Cardiac fibroblast (primary cell): ENCODE measurements at regions not wholly inside any gene's neighbourhood (a gene's known extent, or its start where the extent isn't known, plus 50 kb on each side); places are given as distances from the start of the nearest gene placed in this dataset.
"Not testable (repeated sequence)": the region's sequence is repeated elsewhere in the genome, so short reads cannot be mapped to it uniquely, and the experiment has no call there.

Experiments used
- DNase-seq, 2 donors: peaks; one replicate each; pipeline versions ENCODE4 v3.0.0 to v3.0.0-alpha.2; 2010; ENCODE audit warnings: low read depth in 2 of 2
- H3K4me3 ChIP-seq, 2 donors: replicated peaks in 1 of 2; 1 replicate in 1 of 2; 2 replicates in 1 of 2; pipeline ENCODE4 v1.5.1; 2011; ENCODE audit warnings: low read depth in 2 of 2, low read length in 2 of 2, mild to moderate bottlenecking in 2 of 2, moderate library complexity in 1 of 2
- CTCF ChIP-seq: IDR thresholded peaks from one replicate; pipeline ENCODE4 v1.5.1; 2011; ENCODE audit warnings: low read depth, mild to moderate bottlenecking, low read length, inconsistent platforms

DNA sequence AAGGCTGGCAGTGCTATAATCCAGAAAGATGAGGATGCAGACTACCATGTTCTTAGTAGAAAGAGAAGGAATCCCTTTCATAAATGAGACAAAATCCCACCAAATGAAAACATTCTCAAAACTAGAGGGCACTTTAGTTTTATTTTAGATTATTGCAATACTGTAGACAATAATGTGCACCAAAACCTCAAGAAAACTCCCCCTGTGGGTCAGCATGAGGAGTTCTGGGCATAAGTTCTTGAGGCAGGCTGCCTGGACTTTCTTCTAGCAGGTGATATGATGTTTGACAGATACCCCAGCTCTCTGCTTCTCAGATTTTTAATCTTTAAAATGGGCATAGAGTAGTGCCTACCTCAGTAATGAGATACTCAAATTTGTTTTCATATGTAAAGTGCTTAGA is 196.3 kb upstream of the CTNND2 start:
- H3K4me3 ChIP-seq: no peak overlapping the region
- no peak for TF ChIP-seq CTCF
- no peak for DNase-seq

GRCh38 chr5:12099296-12099695 is 195.1 kb upstream of the CTNND2 start:
- no peak overlapping the region for H3K4me3 ChIP-seq
- no peak for DNase-seq
- TF ChIP-seq CTCF: no peak

GRCh38 chr5:12095808-12096281 is 191.6 kb upstream of the CTNND2 start:
- no peak overlapping the region for H3K4me3 ChIP-seq
- DNase-seq: no peak
- no peak for TF ChIP-seq CTCF

GRCh38 chr5:12093586-12093985 is 189.3 kb upstream of the CTNND2 start:
- TF ChIP-seq CTCF: no peak
- no peak overlapping the region for H3K4me3 ChIP-seq
- no peak for DNase-seq

- TF ChIP-seq CTCF: no peak
- no peak overlapping the region for H3K4me3 ChIP-seq
- no peak for DNase-seq
Measured at GRCh38 chr5:12080761-12081160, 176.5 kb upstream of the CTNND2 start.

GRCh38 chr5:12078286-12078685 is 174.0 kb upstream of the CTNND2 start:
- not testable (repeated sequence) for H3K4me3 ChIP-seq, DNase-seq

DNA sequence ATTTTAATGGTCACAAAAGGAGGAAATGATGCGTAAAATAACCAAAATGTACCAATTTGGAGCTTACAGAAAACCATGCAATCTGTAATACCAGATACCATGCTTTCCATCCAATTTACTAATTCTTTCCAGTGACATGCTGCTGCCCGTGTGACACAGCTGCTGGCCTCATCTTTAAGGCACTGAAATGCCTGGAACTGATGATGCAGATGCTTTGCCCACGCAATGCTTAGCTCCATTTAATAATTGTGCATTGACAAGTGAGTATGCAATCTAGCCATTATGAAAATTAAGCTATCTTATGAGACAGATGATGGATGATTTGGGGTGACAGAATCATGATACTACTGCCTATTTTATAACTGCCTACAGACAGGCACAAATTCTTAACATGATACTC is 169.2 kb upstream of the CTNND2 start:
- DNase-seq: no peak
- H3K4me3 ChIP-seq: no peak overlapping the region
- TF ChIP-seq CTCF: no peak

GRCh38 chr5:12072441-12072840 is 168.2 kb upstream of the CTNND2 start:
- H3K4me3 ChIP-seq: no peak overlapping the region
- no peak for DNase-seq
- TF ChIP-seq CTCF: no peak
